Left forelimb (tissue), 1 donor: ENCODE measurements at regions not wholly inside any gene's neighbourhood (a gene's known extent, or its start where the extent isn't known, plus 50 kb on each side); places are given as distances from the start of the nearest gene placed in this dataset.

Experiments
- DNase-seq: peaks from one replicate; pipeline ENCODE4 v3.0.0-alpha.2; 2018; ENCODE audit warnings: low spot score

DNA sequence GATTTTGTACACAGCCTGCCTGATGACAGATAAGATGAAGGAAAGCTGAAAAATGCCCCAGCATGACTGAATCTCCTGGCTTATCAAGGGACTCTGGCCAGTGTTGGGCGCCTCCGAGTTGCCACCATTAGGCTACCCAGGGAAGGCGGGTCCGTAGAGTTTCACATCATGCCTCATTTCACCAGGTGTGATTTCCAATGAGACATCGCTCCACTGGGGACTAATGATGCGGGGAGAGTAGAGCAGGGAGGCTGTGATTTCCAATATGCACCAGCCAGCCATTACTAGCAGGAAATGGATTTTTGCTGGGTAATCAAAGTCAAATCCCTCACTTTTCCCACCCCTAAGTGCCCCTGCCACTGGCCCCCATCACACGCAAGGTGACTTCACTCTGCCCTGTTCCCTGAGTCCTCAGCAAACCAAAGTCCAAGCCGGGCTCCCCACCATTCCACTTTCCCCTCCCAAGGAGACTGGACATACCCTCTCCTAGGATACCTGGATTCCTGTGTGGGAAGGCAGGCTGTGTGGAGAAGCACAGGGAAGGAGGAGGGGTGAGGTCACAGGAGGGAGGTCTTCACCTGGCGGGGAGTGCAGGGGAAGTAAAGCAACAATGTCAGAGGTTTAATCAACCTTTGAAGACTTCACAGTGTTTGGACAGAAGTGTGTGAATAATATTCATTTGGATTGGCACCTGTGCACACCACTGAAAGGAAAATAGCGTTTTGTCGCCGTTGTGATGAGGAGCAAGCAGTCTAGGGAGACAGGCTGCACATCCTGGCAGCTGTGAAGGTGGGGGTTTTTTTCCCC, 613.3 kb upstream of the CADM1 start:
- DNase-seq = peak; percentile 33

DNA sequence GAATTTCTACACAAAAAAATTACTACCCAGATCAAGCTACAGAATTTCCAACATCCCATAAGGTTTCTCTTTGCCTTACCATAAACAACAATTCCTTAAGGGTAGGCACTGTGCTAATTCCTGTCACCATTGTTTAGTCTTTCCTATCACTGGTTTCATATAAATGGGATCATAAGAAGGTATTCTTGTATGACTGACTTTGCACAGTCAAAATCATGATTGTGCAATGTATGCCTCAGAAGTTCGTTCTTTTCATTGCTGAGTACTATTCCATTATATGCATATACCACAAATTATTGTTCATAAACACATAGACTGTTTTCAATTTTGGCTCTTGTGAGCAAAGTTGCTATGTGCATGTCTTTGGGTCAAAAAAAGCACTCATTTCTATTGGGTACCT, 611.6 kb upstream of the CADM1 start:
- DNase-seq = no peak

DNA sequence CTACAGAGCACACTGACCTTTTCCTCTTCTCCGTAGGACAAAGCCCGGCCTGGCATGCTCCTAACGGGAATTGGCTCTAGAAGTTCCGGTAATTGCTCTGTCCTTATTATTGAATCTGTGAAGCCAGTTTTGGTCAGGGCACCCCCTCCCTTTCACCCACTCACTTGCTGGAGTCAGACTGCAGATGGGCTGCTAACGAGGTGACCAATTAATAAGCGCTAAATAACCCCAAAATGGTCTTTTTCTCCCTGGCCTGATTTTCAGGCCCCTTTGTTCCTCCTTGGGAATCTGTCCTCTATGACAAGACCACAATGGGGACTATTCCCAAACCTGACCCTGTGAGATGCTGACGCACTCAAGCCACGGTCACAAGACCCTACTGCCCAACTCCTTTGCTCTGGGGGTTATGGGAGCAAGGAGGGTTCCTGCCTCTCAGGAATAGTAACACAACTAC, 610.0 kb upstream of the CADM1 start:
- DNase-seq = peak; percentile 15

DNA sequence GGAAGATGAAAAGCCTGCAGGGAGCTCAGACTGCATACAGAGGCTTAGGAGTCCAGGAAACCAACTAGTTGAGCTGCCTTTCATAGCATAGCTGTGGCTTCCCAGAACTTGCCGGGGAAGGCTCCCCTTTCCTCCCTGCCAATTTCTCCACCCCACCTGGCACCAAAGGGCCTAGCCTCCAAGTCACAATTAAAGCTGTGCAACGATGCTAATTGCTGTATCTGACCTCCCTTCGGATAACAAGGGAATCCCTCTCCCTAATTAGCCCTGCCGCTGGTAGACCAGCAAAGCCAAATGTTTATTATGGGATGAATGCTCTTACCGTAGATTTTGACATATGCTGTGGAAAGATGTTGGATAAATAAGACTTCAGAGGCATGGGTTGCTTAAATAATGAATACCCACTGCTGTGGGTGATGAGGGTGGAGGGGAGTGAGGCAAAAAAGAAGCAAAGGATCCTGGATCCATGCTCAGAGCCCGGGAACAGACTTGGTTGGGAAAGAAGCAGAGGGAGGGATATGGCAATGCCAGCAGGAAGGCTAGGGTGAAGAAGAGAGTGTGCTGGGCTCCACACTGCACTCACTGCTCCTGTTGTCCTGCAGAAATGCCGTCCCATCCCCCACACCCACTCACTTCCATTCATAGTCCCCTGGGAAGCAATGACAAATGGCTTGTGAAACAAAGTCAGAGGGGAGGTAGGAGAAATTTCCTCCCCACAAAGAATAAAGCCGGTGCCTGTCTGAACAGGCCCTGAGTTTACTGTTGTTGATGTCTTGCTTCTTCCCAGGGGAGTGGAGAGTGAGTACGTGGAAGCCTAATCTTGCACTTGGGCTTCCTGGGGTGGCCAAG, 608.1 kb upstream of the CADM1 start:
- DNase-seq = peak; percentile 44

DNA sequence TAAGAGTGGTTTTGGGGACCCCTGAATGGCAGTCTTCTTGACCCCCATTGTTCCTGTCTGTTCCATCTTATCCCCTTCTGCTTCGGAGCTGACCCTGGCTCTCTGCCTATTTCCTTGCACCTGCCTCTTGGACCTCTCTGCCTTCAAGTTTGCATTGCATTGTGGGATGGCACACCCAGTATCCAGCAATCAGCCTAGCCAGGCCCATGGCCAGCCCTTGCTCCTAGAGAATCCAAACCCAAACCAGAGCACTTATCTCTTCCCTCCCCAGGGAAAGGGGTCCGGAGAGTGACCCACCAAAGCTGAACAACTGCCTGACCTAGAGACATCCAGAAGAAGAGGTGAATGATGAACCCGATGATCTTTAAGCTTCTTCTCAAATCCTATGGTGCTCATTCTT, 607.3 kb upstream of the CADM1 start:
- peak; percentile 9 for DNase-seq

DNA sequence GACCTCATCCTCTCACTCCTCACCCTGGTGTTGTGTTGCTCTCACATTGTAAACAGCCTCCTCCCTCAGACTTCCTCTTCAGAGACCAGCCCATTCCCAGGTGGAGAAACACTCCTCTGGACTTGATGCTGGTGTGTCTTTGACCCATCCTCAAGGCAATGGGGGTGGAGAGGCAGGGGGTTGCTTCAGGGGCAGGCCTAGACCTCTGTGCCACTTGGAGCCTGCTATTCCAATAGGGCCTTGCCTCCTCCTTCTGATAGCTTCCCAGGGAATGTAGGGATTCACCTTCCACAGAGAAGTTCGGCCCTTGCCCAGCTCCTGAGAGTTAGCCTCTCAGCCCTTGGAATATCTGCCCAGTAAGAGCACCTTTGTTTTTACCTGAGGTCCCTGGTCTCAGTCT, 606.6 kb upstream of the CADM1 start:
- DNase-seq = peak; percentile 38

DNA sequence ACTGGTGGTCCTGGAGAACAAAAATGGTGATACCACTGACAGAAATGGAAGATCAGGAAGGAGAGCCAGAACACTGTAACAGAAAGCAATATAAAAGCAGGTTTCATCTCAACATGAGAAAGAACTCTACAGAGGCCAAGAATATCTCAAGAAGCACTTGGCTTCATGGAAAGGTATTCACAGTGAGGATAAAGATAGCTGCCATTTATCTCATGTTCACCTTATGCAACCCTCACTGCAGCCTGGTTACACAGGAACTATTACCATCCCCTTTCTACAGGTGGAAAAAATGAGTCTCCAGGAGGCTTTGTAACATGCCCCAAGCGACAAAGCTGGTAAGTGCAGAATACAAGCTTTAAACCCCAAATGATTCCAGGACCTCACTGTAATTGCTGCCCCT, 606.1 kb upstream of the CADM1 start:
- DNase-seq = no peak

DNA sequence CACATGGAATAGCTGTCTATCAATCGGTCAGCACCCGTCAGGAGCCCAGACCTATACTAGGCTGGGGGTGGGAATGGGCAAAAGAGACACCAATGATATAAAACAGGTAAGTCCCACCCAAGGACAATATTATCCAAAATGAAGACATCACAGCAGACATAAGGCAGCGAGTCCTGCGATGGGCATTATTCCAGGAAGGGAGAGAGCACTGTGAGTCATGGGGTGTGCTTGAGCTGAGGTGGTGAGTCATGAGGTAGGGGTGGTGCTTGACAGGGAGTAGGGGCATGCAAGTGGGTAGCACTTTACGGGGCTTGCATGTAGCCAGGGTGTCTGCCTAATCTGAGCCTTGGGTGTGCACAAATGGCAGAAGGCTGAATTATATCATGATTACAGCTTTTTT, 605.0 kb upstream of the CADM1 start:
- DNase-seq = peak; percentile 15

DNA sequence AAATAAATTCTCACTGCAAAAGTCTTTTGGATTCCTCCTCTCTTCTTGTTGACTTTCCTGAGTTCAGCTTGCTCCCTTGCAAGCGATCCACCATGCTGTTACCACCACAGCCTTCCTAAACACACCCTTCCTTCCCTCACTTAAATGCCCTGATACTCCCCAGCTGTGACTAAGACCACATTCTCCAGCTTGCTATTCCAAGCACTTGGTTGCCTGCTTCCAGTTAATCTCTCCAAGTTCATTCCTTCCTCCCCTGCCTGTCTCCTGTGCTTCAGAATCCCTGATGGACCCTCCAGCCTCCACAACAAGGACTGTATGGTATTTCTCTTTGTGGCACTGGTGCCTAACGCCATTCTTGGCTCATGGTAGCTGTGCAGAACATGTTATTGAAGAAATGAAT, 603.9 kb upstream of the CADM1 start:
- peak; percentile 26 for DNase-seq

DNA sequence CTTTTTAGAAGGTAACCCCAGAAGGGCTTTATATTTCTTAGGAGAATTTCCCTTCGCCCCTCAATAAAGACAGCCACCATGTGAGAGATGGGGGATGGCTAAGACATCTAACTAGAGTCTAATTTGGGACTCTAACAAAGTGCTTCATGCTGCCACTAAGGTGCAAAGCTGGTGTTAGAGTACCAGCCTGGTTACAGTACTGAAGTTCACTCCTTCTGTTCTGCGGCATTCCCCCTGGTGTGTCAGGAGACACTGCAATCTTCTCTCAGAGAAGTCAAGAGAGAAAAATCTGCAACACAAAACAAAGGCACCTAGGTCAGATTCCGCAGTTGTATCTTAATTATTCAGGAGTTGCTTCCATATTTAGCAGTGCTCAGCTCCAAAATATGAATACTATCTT, 603.0 kb upstream of the CADM1 start:
- DNase-seq = peak; percentile 28

DNA sequence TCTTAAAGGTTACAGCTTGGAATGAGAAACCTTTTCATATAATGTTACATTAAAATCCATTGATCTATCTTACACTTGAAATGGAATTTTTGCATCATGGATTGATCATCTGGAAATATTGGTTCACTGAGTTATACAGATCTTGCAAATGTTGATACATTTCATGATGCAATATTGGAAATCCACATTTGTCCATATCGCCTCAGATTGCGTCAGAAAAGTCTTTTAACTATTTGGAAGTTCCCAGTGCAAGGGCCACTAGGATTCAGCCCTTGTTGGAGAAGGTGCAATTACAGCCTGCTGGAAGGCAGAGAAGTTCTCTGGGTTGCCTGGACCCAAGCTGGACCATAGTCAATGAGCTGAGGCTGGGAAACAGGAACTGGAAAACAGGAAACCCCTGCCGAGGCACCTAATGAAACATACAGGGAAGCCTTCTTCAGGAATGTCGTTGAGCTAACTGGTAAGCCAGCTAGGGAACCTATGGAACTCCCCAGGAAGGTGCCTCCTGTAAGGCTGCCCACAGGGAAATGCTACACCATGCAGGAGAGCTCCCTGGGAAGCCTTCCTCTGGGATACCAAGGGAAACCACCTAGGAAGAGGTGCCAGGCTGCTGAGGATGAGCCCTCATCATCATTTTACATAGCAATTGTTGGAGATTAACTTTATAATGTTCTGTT, 600.4 kb upstream of the CADM1 start:
- DNase-seq = no peak

DNA sequence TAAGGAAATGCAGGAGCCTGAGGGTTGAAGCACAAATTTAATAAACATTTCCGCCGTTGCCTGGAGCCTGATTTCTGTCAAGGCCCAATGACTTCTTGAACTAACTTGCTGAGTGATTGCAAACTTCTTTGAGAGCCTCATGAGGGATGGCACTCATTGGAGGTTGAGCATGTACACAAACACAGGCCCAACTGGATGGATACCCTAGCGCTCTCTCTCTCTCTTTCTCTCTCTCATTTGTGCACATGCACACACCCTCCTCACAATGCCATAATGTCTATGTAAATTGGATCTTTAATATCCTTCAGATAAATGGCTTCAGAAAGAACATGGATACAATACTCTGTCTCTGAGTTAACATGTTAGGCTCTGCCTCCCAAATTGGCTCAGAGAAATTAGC, 597.7 kb upstream of the CADM1 start:
- no peak for DNase-seq

DNA sequence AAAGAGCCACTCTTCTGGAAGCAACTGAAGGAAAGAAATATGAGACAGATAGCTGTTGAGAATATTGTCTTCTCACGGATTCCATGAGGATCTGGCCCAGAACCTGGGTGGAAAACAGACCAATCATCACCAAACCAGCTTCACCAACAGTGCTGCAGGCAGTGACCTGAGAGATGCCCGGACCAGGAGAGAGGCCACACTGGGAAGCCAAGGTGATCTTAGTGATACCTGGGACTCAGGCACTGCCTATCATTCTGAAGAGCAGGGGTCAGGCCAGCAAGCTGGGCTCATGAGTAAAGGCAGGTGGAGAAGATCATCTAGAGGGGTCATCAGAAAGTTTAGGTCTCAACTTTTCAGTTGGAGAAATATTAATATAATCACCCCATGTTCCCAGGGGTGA, 595.8 kb upstream of the CADM1 start:
- DNase-seq = no peak

DNA sequence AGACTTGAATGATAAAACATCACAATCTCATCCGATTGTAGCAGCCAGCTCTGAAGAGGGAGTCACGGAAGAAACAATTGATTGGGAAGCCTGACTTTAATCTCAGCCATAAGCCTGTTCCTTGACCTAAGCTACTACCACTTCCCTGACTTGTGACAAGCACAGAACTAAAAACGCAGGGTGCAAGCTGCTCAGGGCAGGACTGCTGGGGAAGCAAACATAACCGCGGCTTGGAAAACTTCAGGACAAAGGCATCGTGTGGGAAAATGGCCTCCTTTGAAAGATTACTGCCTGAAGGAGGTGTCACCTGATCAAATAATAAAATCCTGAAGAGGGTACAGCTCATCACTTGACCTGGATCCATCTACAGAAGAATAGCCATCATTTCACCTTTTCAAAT, 595.3 kb upstream of the CADM1 start:
- DNase-seq = no peak

DNA sequence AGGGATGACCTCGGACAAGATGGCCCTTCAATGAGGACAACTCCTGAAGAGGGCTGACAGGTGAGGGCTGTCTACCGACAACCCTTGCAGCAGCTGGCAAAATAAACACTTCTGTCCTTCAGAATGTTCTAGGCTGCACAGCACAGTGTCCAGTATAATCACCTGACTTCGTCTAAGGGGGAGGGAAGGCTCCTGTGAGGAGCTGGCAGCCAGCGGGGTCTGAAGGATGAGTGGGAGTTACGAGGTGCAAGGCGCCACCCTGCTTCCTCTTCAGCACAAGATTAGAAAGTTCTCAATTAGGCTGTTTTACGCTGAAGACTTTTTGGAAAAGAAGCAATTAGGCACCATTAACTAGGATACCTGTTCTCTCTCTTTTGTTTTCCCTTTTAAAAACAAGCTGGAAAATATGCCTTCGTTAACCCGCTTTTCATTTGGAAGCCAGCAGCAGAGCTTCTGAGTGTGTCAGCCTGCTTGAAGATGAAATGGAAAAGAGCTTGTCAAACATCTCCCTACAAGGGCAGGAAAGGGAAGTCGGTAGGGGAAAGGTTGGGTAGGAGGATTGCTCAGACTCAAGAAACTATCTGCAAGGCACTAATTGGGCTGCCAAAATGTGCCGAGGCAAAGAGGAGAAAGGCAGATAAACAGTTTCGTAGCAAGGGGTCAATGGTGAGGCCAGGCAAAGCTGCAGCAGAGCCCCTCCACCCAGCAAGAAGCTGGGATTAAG, 592.2 kb upstream of the CADM1 start:
- DNase-seq = no peak

DNA sequence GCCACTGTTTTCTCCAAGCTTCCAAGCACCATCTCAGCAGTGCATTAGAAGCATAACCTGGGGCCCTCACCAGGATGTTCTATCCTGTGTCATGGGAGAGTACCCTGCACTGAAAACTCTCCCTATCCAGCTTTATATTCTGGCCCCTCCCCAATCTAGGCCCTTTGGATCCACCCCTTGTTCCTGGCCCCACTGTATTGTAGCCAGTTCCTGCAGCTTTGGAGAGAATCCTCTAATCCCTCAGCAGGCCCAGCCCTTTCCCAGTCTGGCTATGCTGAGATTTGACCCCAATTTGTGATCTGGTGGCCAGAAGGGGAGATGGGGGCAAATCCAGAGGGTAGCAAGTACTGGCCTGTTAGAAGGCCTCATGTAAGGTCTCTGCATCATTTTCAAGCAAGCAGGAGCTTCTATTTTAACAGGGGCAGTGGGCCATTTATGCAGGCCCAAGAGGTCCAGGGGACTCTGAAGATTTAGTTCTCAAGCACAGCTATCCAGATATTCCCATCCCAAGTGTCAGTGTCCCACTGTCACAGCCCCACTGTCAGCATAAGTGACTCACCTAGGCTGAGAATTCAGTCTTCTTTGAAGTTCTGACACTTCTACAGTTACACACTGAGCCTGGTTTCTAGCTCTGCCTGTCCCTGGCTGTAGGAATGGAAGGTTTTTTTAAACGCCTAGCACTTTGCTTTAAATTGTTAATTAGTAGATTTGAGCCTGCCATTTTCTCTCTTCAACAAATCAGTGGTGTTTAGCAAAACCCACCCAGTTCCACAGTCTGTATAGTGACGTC, 589.5 kb upstream of the CADM1 start:
- DNase-seq = no peak

DNA sequence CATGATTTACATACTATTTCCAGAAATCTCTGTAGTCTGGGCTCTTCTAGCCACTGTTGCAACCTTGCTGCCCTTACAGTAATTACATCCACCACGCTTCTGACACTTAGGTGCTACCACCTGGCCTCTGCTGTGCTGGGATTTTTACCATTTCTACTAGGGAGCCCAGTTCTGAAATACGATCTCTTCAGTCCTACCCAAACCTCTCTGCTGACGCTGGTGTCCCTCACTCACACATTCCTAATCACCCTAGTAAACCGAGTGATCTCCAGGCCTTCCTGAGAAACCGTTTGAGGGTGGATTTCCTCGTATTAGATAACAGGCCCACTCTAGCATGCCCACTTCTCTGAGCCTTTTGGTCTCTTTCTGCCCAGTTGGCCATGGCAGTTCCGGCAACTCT, 588.9 kb upstream of the CADM1 start:
- no peak for DNase-seq

DNA sequence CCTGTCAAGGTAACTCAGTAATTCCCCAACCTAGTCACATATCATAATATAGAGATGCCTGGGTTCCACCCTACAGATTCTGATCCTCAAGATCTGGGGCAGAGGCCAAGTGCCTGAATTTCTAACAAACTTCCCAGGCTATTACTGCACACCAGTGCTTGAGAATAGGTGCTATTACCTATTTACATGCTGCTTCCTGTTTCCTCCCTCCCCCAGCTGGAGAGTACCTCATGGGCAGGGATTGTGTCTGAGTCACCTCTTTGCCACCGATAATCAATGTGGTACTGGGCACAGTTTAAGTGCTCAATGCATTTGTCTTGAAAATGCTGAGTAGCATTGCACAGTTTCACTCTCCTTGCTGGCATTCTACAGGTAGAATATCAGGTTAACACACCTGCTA, 582.2 kb upstream of the CADM1 start:
- DNase-seq = no peak

DNA sequence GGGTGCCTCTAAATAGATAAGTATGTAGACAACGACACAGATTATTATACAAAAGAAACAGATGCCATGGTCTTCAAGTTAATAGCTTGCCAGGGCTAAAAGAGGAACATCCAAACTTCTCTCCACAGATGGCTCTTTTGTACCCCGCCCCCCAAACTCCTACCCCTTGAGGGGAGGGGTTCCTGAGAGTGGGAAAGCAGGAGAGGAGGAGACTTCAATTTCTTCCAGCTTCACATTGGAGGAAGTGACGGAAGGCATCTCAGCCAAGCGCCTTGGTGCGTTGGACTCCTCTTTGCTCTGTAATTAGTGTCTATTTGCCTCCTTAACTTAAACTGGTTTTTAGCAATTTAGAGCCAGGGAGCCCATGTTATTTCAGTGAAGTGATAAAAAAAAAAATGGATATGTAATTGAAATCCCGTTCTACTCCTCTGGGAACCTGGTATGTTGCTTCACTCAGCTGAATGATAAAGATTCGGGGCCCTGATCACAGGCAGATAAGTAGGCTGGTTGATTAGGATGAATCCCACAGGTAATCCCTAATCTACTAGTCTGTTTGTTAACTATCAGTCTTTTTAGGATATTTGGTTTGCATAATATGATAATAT, 580.9 kb upstream of the CADM1 start:
- DNase-seq = no peak

DNA sequence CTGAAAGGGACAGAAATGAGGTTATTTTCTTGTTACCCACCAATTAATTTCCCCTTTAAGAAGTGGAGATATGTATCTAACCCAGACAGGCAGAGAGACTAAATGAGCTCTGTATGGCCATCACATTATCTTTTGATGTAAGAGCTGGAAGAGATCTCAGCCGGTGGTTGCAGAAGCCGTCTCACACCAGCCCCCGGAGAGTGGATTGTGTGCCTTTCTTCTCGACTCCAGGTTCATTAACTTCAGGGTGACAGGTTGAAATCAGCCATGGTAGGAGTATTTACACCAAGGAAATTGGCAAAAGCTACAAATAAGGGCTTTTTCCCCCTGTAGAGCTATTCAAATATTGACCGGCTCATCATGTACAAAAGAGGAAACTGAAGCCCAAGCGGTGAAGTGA, 580.3 kb upstream of the CADM1 start:
- DNase-seq = no peak

DNA sequence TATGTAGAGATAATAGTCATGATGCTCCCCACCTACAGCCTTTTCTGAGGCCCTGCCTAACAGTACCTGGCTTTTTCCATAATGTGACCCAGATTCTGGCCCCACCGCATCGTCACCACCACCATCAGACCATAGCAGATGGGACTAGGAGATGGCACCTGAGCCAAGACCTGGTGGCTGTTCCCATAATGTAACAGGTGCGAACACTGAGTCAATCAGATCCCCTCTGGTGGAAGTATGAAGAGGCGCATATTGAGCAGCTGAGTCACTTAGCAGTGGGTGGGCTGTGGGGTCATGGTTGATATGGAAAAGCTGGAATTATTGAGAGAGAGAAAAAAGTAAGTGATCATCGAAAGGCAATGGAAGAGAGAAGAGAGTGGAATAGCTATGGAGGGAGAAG, 578.0 kb upstream of the CADM1 start:
- no peak for DNase-seq
